Activated B cell treated with CpG ODN at 0.5 μM for 24 hours (primary cell): ENCODE measurements at regions not wholly inside any gene's neighbourhood (a gene's known extent, or its start where the extent isn't known, plus 50 kb on each side); places are given as distances from the start of the nearest gene placed in this dataset.

Experiments
- ATAC-seq: fragments of 200-7000 bp; cut with Tn5 transposase; one replicate; pipeline ENCODE4 v1.10.0; 2021; ENCODE audit warnings: low read depth, mild to moderate bottlenecking, moderate library complexity
- CTCF ChIA-PET: fragments of 350-600 bp; sonication (Branson Sonifier 250); formaldehyde crosslinking; loops from one replicate; lab custom pipeline; 2021; ENCODE audit warnings: antibody characterized with exemption; lab: Charles Lee
- POLR2A ChIA-PET: fragments of 350-600 bp; sonication (Branson Sonifier 250); formaldehyde crosslinking; loops from one replicate; lab custom pipeline; 2021; ENCODE audit warnings: antibody characterized with exemption; lab: Charles Lee
- DNase-seq: peaks from one replicate; pipeline ENCODE4 v3.0.0; 2022
- H3K27ac Mint-ChIP-seq: one replicate; pipeline ENCODE4 v1.8.0; 2020; ENCODE audit warnings: mixed read lengths
- H3K27me3 Mint-ChIP-seq: one replicate; pipeline ENCODE4 v1.8.0; 2021; ENCODE audit warnings: mixed read lengths
- H3K36me3 Mint-ChIP-seq: one replicate; pipeline ENCODE4 v1.8.0; 2021; ENCODE audit warnings: low read depth, mixed read lengths
- H3K4me1 Mint-ChIP-seq: one replicate; pipeline ENCODE4 v1.8.0; 2021; ENCODE audit warnings: mixed read lengths
- H3K4me3 Mint-ChIP-seq: one replicate; pipeline ENCODE4 v1.8.0; 2020; ENCODE audit warnings: mild to moderate bottlenecking, mixed read lengths
- H3K9me3 Mint-ChIP-seq: one replicate; pipeline ENCODE4 v1.8.0; 2020; ENCODE audit warnings: mixed read lengths
- intact Hi-C: fragments of 100-400 bp; cut with micrococcal nuclease; formaldehyde crosslinking; loops from one replicate; pipeline ENCODE4 v1.15.1; 2024
- TF ChIP-seq, protein P1 (sequence below): fragments of 200-600 bp; IDR thresholded peaks from one replicate; pipeline ENCODE4 v1.8.0; 2022; ENCODE audit warnings: antibody characterized with exemption, mild to moderate bottlenecking

DNA sequence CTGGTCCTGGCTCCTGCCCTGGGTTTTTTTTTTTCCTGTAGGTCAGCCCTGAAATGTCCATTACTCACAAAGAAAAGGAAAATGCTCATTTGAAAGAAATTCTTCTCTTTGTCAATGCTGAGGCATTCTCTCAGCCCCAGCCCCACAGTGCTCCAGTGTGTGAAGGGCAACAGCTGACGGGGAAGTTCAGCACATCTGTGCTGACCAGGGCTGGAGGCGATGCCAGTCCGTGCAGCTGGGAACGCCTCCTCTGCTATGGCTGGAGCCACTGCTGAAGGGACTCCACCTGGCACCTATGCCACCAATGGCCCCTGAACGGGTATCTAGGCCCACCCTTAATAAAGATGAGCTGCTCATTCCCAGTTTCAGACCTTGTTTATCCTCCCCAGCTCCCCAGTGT, 71.9 kb upstream of the SLCO4A1 start:
- H3K27me3 Mint-ChIP-seq = peaks cover 22% of the 10 kb centered on the region
- CTCF ChIA-PET = no interaction called here

GRCh38 chr20:62570897-62571668, 71.2 kb upstream of the SLCO4A1 start:
- no peak for DNase-seq
- no peaks in the 10 kb centered on the region for H3K36me3 Mint-ChIP-seq
- H3K4me1 Mint-ChIP-seq = peaks cover 2% of the 10 kb centered on the region
- H3K27ac Mint-ChIP-seq = no peak overlapping the region
- no peak for ATAC-seq
- POLR2A ChIA-PET = no interaction called here
- H3K4me3 Mint-ChIP-seq = no peak overlapping the region
- intact Hi-C loops = no loop called here
- TF ChIP-seq, protein P1, sequence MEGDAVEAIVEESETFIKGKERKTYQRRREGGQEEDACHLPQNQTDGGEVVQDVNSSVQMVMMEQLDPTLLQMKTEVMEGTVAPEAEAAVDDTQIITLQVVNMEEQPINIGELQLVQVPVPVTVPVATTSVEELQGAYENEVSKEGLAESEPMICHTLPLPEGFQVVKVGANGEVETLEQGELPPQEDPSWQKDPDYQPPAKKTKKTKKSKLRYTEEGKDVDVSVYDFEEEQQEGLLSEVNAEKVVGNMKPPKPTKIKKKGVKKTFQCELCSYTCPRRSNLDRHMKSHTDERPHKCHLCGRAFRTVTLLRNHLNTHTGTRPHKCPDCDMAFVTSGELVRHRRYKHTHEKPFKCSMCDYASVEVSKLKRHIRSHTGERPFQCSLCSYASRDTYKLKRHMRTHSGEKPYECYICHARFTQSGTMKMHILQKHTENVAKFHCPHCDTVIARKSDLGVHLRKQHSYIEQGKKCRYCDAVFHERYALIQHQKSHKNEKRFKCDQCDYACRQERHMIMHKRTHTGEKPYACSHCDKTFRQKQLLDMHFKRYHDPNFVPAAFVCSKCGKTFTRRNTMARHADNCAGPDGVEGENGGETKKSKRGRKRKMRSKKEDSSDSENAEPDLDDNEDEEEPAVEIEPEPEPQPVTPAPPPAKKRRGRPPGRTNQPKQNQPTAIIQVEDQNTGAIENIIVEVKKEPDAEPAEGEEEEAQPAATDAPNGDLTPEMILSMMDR = no peak
- peaks cover 27% of the 10 kb centered on the region for H3K27me3 Mint-ChIP-seq
- CTCF ChIA-PET = interaction anchor here (1.2 kb wide), 1 partner anchor 32 kb away, joined by 4 read pairs; no protein-coding TSS in a partner anchor
- no peaks in the 10 kb centered on the region for H3K9me3 Mint-ChIP-seq

More for the DNA sequence above, 71.9 kb upstream of the SLCO4A1 start:
- intact Hi-C loops = no loop called here
- Mint-ChIP-seq H3K4me3 (no peak overlapping the region), H3K27ac (no peak overlapping the region), H3K36me3 (no peaks in the 10 kb centered on the region), H3K9me3 (no peaks in the 10 kb centered on the region), H3K4me1 (peaks cover 2% of the 10 kb centered on the region)
- TF ChIP-seq, protein P1 = no peak
- DNase-seq (no peak), ATAC-seq (no peak)
- POLR2A ChIA-PET = no interaction called here

- TF ChIP-seq, protein P1 = no peak
- Mint-ChIP-seq H3K9me3 (no peaks in the 10 kb centered on the region), H3K36me3 (no peaks in the 10 kb centered on the region), H3K4me3 (no peak overlapping the region), H3K4me1 (peaks cover 2% of the 10 kb centered on the region), H3K27ac (no peak overlapping the region), H3K27me3 (peaks cover 27% of the 10 kb centered on the region)
- ATAC-seq (peak; percentile 60), DNase-seq (no peak)
- intact Hi-C loops = no loop called here
- ChIA-PET CTCF (interaction anchor here (1.2 kb wide), 1 partner anchor 32 kb away, joined by 4 read pairs; no protein-coding TSS in a partner anchor), POLR2A (no interaction called here)
These were observed 70.5 kb upstream of the SLCO4A1 start for GRCh38 chr20:62571669-62572344.

GRCh38 chr20:62572980-62573379, 69.3 kb upstream of the SLCO4A1 start:
- intact Hi-C loops = no loop called here
- H3K36me3 Mint-ChIP-seq = no peaks in the 10 kb centered on the region
- H3K4me3 Mint-ChIP-seq = no peak overlapping the region
- no peak for ATAC-seq
- TF ChIP-seq, protein P1 = no peak
- ChIA-PET CTCF (no interaction called here), POLR2A (no interaction called here)
- H3K27me3 Mint-ChIP-seq = peaks cover 32% of the 10 kb centered on the region
- H3K4me1 Mint-ChIP-seq = peaks cover 2% of the 10 kb centered on the region
- no peaks in the 10 kb centered on the region for H3K9me3 Mint-ChIP-seq
- H3K27ac Mint-ChIP-seq = no peak overlapping the region
- DNase-seq = no peak

DNA sequence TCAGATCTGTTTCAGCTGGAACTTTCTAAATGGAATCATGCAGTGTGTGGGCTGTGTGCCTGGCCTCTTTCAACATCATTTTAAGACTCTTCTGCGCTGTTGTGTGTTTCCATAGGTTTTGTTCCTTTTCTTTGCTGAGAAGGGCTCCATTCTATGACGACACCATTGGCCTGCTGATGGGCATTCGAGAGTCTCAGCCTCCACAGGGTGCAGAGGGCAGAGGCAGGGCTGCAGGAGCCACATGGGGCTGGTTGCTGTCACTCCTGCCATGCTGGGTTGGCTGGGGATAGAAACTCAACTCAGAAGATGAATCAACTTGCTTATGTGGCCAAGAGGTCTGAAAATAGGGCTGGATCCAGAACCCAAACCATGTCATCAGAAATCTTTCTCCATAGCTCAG, 68.5 kb upstream of the SLCO4A1 start:
- intact Hi-C loops = no loop called here
- Mint-ChIP-seq H3K4me3 (no peak overlapping the region), H3K9me3 (no peaks in the 10 kb centered on the region), H3K27me3 (peaks cover 37% of the 10 kb centered on the region), H3K4me1 (peaks cover 2% of the 10 kb centered on the region), H3K27ac (no peak overlapping the region), H3K36me3 (no peaks in the 10 kb centered on the region)
- TF ChIP-seq, protein P1 = no peak
- POLR2A ChIA-PET = no interaction called here
- ATAC-seq (no peak), DNase-seq (no peak)
- CTCF ChIA-PET = no interaction called here
